H1 (cell line): ENCODE measurements at regions not wholly inside any gene's neighbourhood (a gene's known extent, or its start where the extent isn't known, plus 50 kb on each side); places are given as distances from the start of the nearest gene placed in this dataset.

Experiments
- CTCF ChIA-PET: fragments of 300-600 bp; sonication (Branson Sonifier 250); formaldehyde crosslinking; loops from one replicate; lab custom pipeline; 2021; ENCODE audit not compliant: partially characterized antibody; lab: Charles Lee
- POLR2A ChIA-PET: fragments of 300-600 bp; sonication (Branson Sonifier 250); formaldehyde crosslinking; loops from one replicate; lab custom pipeline; 2021; ENCODE audit warnings: inconsistent platforms; ENCODE audit not compliant: partially characterized antibody; lab: Charles Lee
- DNase-seq, 2 experiments: peaks; one replicate each; pipeline versions ENCODE4 v3.0.0 to v3.0.0-alpha.2; 2010 to 2022; ENCODE audit warnings: low spot score in 2 of 2, low read depth in 1 of 2, mixed read lengths in 1 of 2
- FAIRE-seq: peaks from 2 replicates; lab custom pipeline; 2011; peaks lifted over from hg19 to GRCh38; lab: Jason Lieb, UNC
- H2AFZ ChIP-seq: 2 replicates; pipeline ENCODE4 v1.8.1; 2012; ENCODE audit warnings: low read length, inconsistent platforms
- H2AK5ac ChIP-seq: 2 replicates; pipeline ENCODE4 v1.6.1; 2013; ENCODE audit warnings: low read depth, low read length
- H2BK120ac ChIP-seq: replicated peaks from 2 replicates; pipeline ENCODE3; 2013; ENCODE audit warnings: low read depth, low read length, inconsistent platforms
- H2BK12ac ChIP-seq: 2 replicates; pipeline ENCODE4 v1.6.1; 2013; ENCODE audit warnings: low read depth, low read length
- H2BK15ac ChIP-seq: 2 replicates; pipeline ENCODE4 v1.6.1; 2013; ENCODE audit warnings: low read length
- H2BK20ac ChIP-seq: 2 replicates; pipeline ENCODE4 v1.6.1; 2013; ENCODE audit warnings: low read length
- H2BK5ac ChIP-seq: 2 replicates; pipeline ENCODE4 v1.6.1; 2013; ENCODE audit warnings: low read depth, low read length
- H3K14ac ChIP-seq: 2 replicates; pipeline ENCODE4 v1.6.1; 2013; ENCODE audit warnings: inconsistent platforms; ENCODE audit not compliant: insufficient read length
- H3K18ac ChIP-seq: 2 replicates; pipeline ENCODE4 v1.6.1; 2013; ENCODE audit warnings: low read length; ENCODE audit errors: extremely low read depth
- H3K23ac ChIP-seq: 2 replicates; pipeline ENCODE4 v1.6.1; 2013; ENCODE audit warnings: inconsistent platforms; ENCODE audit not compliant: insufficient read length
- H3K23me2 ChIP-seq: 2 replicates; pipeline ENCODE4 v1.6.1; 2013; ENCODE audit warnings: low read depth, low read length
- H3K27ac ChIP-seq: 2 replicates; pipeline ENCODE4 v1.6.1; 2011; ENCODE audit warnings: low read depth, low read length, inconsistent platforms
- H3K27me3 ChIP-seq, 4 experiments: replicated peaks in 1 of 4; 1 replicate in 1 of 4; 2 replicates in 3 of 4; pipeline versions ENCODE4 v1.6.1 to v1.8.1; 2011 to 2013; ENCODE audit warnings: low read length in 3 of 4, mild to moderate bottlenecking in 3 of 4, inconsistent platforms in 2 of 4, mixed read lengths in 2 of 4, moderate library complexity in 1 of 4; ENCODE audit not compliant: control insufficient read depth in 3 of 4, insufficient read depth in 3 of 4; ENCODE audit errors: extremely low read depth in 1 of 4
- H3K36me3 ChIP-seq, 4 experiments: 2 replicates each; pipeline versions ENCODE4 v1.6.1 to v1.8.1; 2011 to 2013; ENCODE audit warnings: mild to moderate bottlenecking in 4 of 4, low read length in 3 of 4, moderate library complexity in 2 of 4, control low read depth in 1 of 4, inconsistent platforms in 1 of 4; ENCODE audit not compliant: insufficient read depth in 4 of 4, control insufficient read depth in 2 of 4
- H3K4ac ChIP-seq: replicated peaks from 2 replicates; pipeline ENCODE3; 2013; ENCODE audit warnings: low read length, low read depth, mixed read lengths, inconsistent platforms; ENCODE audit not compliant: insufficient read length
- H3K4me1 ChIP-seq, 4 experiments: replicated peaks in 1 of 4; 1 replicate in 1 of 4; 2 replicates in 3 of 4; pipeline versions ENCODE4 v1.6.1 to v1.8.1; 2011 to 2013; ENCODE audit warnings: low read length in 3 of 4, inconsistent platforms in 2 of 4, mixed read lengths in 1 of 4; ENCODE audit not compliant: insufficient read depth in 4 of 4, control insufficient read depth in 3 of 4
- H3K4me2 ChIP-seq, 2 experiments: 2 replicates each; pipeline versions ENCODE4 v1.6.1 to v1.8.1; 2011 to 2013; ENCODE audit warnings: low read depth in 2 of 2, low read length in 2 of 2, control low read depth in 1 of 2, inconsistent platforms in 1 of 2, mild to moderate bottlenecking in 1 of 2; ENCODE audit not compliant: insufficient read depth in 1 of 2
- H3K4me3 ChIP-seq, 4 experiments: fragments of 200-600, 300-600 bp in 1 of 4; sonication (generic), shearing (Covaris generic), sonication (Bioruptor Twin) in 1 of 4; 2 replicates each; pipeline versions ENCODE4 v1.5.1 to v1.8.1; 2011 to 2016; ENCODE audit warnings: low read length in 4 of 4, low read depth in 3 of 4, control low read depth in 2 of 4, inconsistent platforms in 2 of 4, mild to moderate bottlenecking in 2 of 4, mixed read lengths in 1 of 4, moderate library complexity in 1 of 4; ENCODE audit not compliant: insufficient read depth in 2 of 4; ENCODE audit errors: extremely low read depth in 1 of 4
- H3K56ac ChIP-seq: replicated peaks from 2 replicates; pipeline ENCODE3; 2013; ENCODE audit warnings: low read depth, mild to moderate bottlenecking, mixed read lengths, low read length, inconsistent platforms; ENCODE audit not compliant: insufficient read length
- H3K79me1 ChIP-seq: 2 replicates; pipeline ENCODE4 v1.6.1; 2013; ENCODE audit warnings: low read depth, low read length, control low read depth
- H3K79me2 ChIP-seq, 2 experiments: 2 replicates each; pipeline versions ENCODE4 v1.6.1 to v1.8.1; 2012 to 2013; ENCODE audit warnings: low read length in 2 of 2, mild to moderate bottlenecking in 2 of 2, inconsistent platforms in 1 of 2; ENCODE audit not compliant: insufficient read depth in 2 of 2, control insufficient read depth in 1 of 2
- H3K9ac ChIP-seq, 4 experiments: replicated peaks in 1 of 4; 1 replicate in 1 of 4; 2 replicates in 3 of 4; pipeline versions ENCODE4 v1.6.1 to v1.8.1; 2011 to 2013; ENCODE audit warnings: low read depth in 3 of 4, low read length in 3 of 4, control low read depth in 2 of 4, mild to moderate bottlenecking in 2 of 4, moderate library complexity in 2 of 4, inconsistent platforms in 1 of 4; ENCODE audit errors: extremely low read depth in 1 of 4
- H3K9me3 ChIP-seq, 2 experiments: 2 replicates each; pipeline versions ENCODE4 v1.6.1 to v1.8.1; 2012 to 2013; ENCODE audit warnings: mild to moderate bottlenecking in 2 of 2, moderate library complexity in 2 of 2, control low read depth in 1 of 2, inconsistent platforms in 1 of 2, low read depth in 1 of 2, low read length in 1 of 2, mixed read lengths in 1 of 2; ENCODE audit not compliant: insufficient read depth in 2 of 2
- H4K20me1 ChIP-seq, 2 experiments: replicated peaks in 1 of 2; 2 replicates each; pipeline versions ENCODE3 to v1.8.1; 2011 to 2013; ENCODE audit warnings: inconsistent platforms in 2 of 2, low read length in 2 of 2, mild to moderate bottlenecking in 1 of 2; ENCODE audit not compliant: insufficient read depth in 2 of 2, control insufficient read depth in 1 of 2
- H4K5ac ChIP-seq: 2 replicates; pipeline ENCODE4 v1.6.1; 2013; ENCODE audit warnings: low read length, low read depth, mixed read lengths, inconsistent platforms; ENCODE audit not compliant: insufficient read length
- H4K8ac ChIP-seq: 2 replicates; pipeline ENCODE4 v1.8.0; 2013; ENCODE audit warnings: mild to moderate bottlenecking, moderate library complexity, low read length, inconsistent platforms; ENCODE audit not compliant: insufficient read depth; ENCODE audit errors: extremely low read depth
- H4K91ac ChIP-seq: replicated peaks from 2 replicates; pipeline ENCODE3; 2013; ENCODE audit warnings: low read length, mixed read lengths, inconsistent platforms; ENCODE audit not compliant: insufficient read length
- CHD2 ChIP-seq: IDR thresholded peaks from 2 replicates; pipeline ENCODE4 v1.6.1; 2012; ENCODE audit warnings: low read length, improper control_type of control experiment
- HDAC2 ChIP-seq, 2 experiments: fragments of 300-600 bp in 1 of 2; sonication (generic) in 1 of 2; IDR thresholded peaks; 2 replicates each; pipeline ENCODE4 v1.6.1; 2011 to 2012; ENCODE audit warnings: low read depth in 2 of 2, low read length in 2 of 2, mild to moderate bottlenecking in 2 of 2, moderate library complexity in 2 of 2, borderline replicate concordance in 1 of 2, inconsistent platforms in 1 of 2
- HDAC6 ChIP-seq: IDR thresholded peaks from one replicate; pipeline ENCODE4 v1.7.1; 2012; ENCODE audit warnings: low read depth, mild to moderate bottlenecking, inconsistent platforms, low read length, moderate library complexity
- KDM5A ChIP-seq: fragments of 200-600 bp; IDR thresholded peaks from 2 replicates; pipeline ENCODE4 v1.7.1; 2012; ENCODE audit warnings: mild to moderate bottlenecking, low read length, inconsistent platforms, mixed read lengths
- NRF1 ChIP-seq: IDR thresholded peaks from 2 replicates; pipeline ENCODE4 v1.6.1; 2011; ENCODE audit warnings: mild to moderate bottlenecking, low read depth, low read length, improper control_type of control experiment
- RAD21 ChIP-seq, 2 experiments: IDR thresholded peaks in 1 of 2; conservative IDR thresholded peaks in 1 of 2; 2 replicates each; pipeline ENCODE4 v1.6.1; 2011; ENCODE audit warnings: low read depth in 2 of 2, low read length in 2 of 2, improper control_type of control experiment in 1 of 2, inconsistent platforms in 1 of 2, mild to moderate bottlenecking in 1 of 2, moderate library complexity in 1 of 2
- SUZ12 ChIP-seq: fragments of 200-600 bp; sonication (generic); IDR thresholded peaks from 2 replicates; pipeline ENCODE4 v1.6.1; 2012; ENCODE audit warnings: mild to moderate bottlenecking, inconsistent platforms, low read length, moderate library complexity, mixed read lengths
- YY1 ChIP-seq: IDR thresholded peaks from 2 replicates; pipeline ENCODE4 v1.6.1; 2011; ENCODE audit warnings: low read depth, mild to moderate bottlenecking, low read length
- WGBS, 2 experiments: shearing (Covaris generic) in 1 of 2; methylation state at CpG; one replicate each; pipeline versions ENCODE4 v1.1.6 to v1.1.7; 2013 to 2015; ENCODE audit warnings: low lambda C conversion rate in 2 of 2, mixed read lengths in 2 of 2, inconsistent platforms in 1 of 2, low coverage in 1 of 2, missing lambda C conversion rate in 1 of 2; ENCODE audit not compliant: insufficient replicate concordance in 2 of 2, insufficient coverage in 1 of 2, insufficient read length in 1 of 2; ENCODE audit errors: extremely low coverage in 1 of 2, missing lambda C conversion rate in 1 of 2; 5-methylcytosine and 5-hydroxymethylcytosine counted together

DNA sequence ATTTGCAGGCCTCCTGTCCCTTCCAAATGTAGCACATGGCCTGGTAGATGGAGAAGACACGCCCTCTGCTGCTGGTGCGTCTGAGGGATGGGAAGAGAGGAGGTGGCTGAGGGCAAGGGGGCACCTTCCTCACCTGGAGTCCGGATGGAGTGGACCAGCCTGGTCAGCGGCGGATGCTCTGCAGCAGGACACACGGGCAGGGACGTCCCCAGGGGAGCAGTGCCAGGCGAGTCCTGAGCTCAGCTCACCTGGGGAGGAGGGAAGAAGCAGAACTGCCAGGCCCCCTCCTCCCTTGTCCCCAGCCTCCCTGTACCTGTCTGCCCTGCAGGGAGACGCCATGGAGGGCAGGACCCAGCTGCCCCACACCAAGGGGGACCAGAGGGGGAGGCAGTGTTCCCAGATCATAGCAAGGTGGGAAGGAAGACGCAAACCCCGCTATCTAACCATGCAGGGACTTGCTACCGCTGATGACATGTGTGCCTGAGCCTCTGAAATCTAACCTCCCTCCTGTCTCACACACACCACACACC lies 1495.9 kb downstream of the BRD1 start:
- no peak overlapping the region; the same call in 1 of the 2 replicates for H2BK20ac ChIP-seq
- ChIA-PET CTCF (no interaction called here), POLR2A (no interaction called here)
- peak overlapping the region; percentile 23; the same call in 1 of the 2 replicates for H2BK12ac ChIP-seq
- H2AK5ac ChIP-seq, result no peak overlapping the region; the same call in 1 of the 2 replicates
- no peaks in the 10 kb centered on the region for H3K79me2 ChIP-seq
- DNase-seq (no peak), FAIRE-seq (no peak)
- peaks cover 6% of the 10 kb centered on the region; the same call in 1 of the 2 replicates for H3K23me2 ChIP-seq
- no peaks in the 10 kb centered on the region for H3K27me3 ChIP-seq
- peak overlapping the region; percentile 6 for H2BK15ac ChIP-seq
- no peaks in the 10 kb centered on the region for H3K36me3 ChIP-seq
- TF ChIP-seq HDAC2 (IDR thresholded peaks at IDR 0.05; ENCODE audit: borderline replicate concordance in 1 of 2, low read depth in 2 of 2, low read length in 2 of 2) (no peak), CHD2 (no peak), RAD21 (IDR thresholded peaks at IDR 0.05 in 1 of 2, conservative IDR thresholded peaks at IDR 0.05 in 1 of 2; ENCODE audit: low read depth in 2 of 2, low read length in 2 of 2) (0 out of 4 replicates have a peak, but pooled peaks of 1 of the 2 experiments have one; percentile 3), YY1 (no peak), NRF1 (no peak), SUZ12 (no peak), HDAC6 (no peak), KDM5A (no peak)
- no peak overlapping the region for H4K91ac ChIP-seq
- 92% methylated on average over 12 of the region's 12 CpGs; no CpG with 5 or more reads in 1 of the 2 experiments for WGBS, 2 experiments
- no peak overlapping the region for H3K23ac ChIP-seq
- H3K4me2 ChIP-seq, result no peak overlapping the region
- no peak overlapping the region; the same call in 1 of the 2 replicates for H4K8ac ChIP-seq
- no peak overlapping the region for H3K18ac ChIP-seq
- H4K5ac ChIP-seq, result no peak overlapping the region
- no peak overlapping the region for H2AFZ ChIP-seq
- H3K56ac ChIP-seq, result peak overlapping the region; percentile 94
- H3K4ac ChIP-seq, result no peak overlapping the region
- H3K14ac ChIP-seq, result no peak overlapping the region
- H3K27ac ChIP-seq, result no peak overlapping the region
- H3K9ac ChIP-seq, result no peak overlapping the region; a peak in 1 of 7 replicates
- peaks cover 6% of the 10 kb centered on the region in 2 experiments; a peak in 3 of 4 replicates for H3K9me3 ChIP-seq
- H3K4me3 ChIP-seq, result no peak overlapping the region
- peaks cover 0 to 5% of the 10 kb centered on the region in 2 experiments for H4K20me1 ChIP-seq
- H2BK120ac ChIP-seq, result no peak overlapping the region
- no peaks in the 10 kb centered on the region; a peak in 1 of 7 replicates for H3K4me1 ChIP-seq
- no peaks in the 10 kb centered on the region for H3K79me1 ChIP-seq
- no peak overlapping the region; the same call in 1 of the 2 replicates for H2BK5ac ChIP-seq
